ENCODE measurements at regions not wholly inside any gene's neighbourhood (a gene's known extent, or its start where the extent isn't known, plus 50 kb on each side); places are given as distances from the start of the nearest gene placed in this dataset.

GRCh38 chr1:163406772-163407171, 85.0 kb downstream of the NUF2 start:
- Histone ChIP-seq H3K9me3 (no peaks in the 10 kb centered on the region), H3K4me3 (no peak overlapping the region), H3K27me3 (no peaks in the 10 kb centered on the region), H3K4me1 (no peaks in the 10 kb centered on the region), H3K36me3 (no peaks in the 10 kb centered on the region), H3K27ac (no peak overlapping the region)
- intact Hi-C loops (cut with DNase I): no loop called here
- ATAC-seq (no peak), DNase-seq (no peak)
- 58% methylated on average over 5 of the region's 7 CpGs for WGBS (ENCODE audit: insufficient coverage, low coverage, low lambda C conversion rate, missing lambda C conversion rate)
- TF ChIP-seq POLR2A (IDR thresholded peaks at IDR 0.05): no peak

- no peaks in the 10 kb centered on the region for H3K9me3 ChIP-seq
- TF ChIP-seq CTCF (IDR thresholded peaks at IDR 0.05) (no peak), POLR2A (IDR thresholded peaks at IDR 0.05) (no peak)
- H3K27me3 ChIP-seq: no peaks in the 10 kb centered on the region
- intact Hi-C loops (cut with DNase I): no loop called here
- ATAC-seq (no peak), DNase-seq (no peak)
- H3K27ac ChIP-seq: no peak overlapping the region
- no peaks in the 10 kb centered on the region for H3K36me3 ChIP-seq
- H3K4me3 ChIP-seq: no peak overlapping the region
- no peaks in the 10 kb centered on the region for H3K4me1 ChIP-seq
- WGBS (ENCODE audit: insufficient coverage, low coverage, low lambda C conversion rate, missing lambda C conversion rate): 82% methylated on average over 23 of the region's 24 CpGs
These were observed 86.5 kb downstream of the NUF2 start for GRCh38 chr1:163408262-163408661.

- no peaks in the 10 kb centered on the region for H3K4me1 ChIP-seq
- no peak overlapping the region for H3K4me3 ChIP-seq
- TF ChIP-seq POLR2A (IDR thresholded peaks at IDR 0.05): no peak
- peak; percentile 58 to 82 (median 73) for TF ChIP-seq CTCF (IDR thresholded peaks at IDR 0.05)
- 16% methylated on average over 9 of the region's 10 CpGs for WGBS (ENCODE audit: insufficient coverage, low coverage, low lambda C conversion rate, missing lambda C conversion rate)
- no peaks in the 10 kb centered on the region for H3K36me3 ChIP-seq
- no peaks in the 10 kb centered on the region for H3K9me3 ChIP-seq
- no peak overlapping the region for H3K27ac ChIP-seq
- intact Hi-C loops (cut with DNase I): no loop called here
- DNase-seq (no peak), ATAC-seq (peak; percentile 51 to 70 (median 58))
- no peaks in the 10 kb centered on the region for H3K27me3 ChIP-seq
These were observed 88.6 kb downstream of the NUF2 start for GRCh38 chr1:163410073-163410999.

GRCh38 chr1:163412221-163412620, 90.5 kb downstream of the NUF2 start:
- TF ChIP-seq POLR2A (IDR thresholded peaks at IDR 0.05) (no peak), CTCF (IDR thresholded peaks at IDR 0.05) (no peak)
- no peak overlapping the region for H3K27ac ChIP-seq
- WGBS (ENCODE audit: insufficient coverage, low coverage, low lambda C conversion rate, missing lambda C conversion rate): 100% methylated on average over 1 of the region's 1 CpG
- DNase-seq (no peak), ATAC-seq (no peak)
- H3K4me3 ChIP-seq: no peak overlapping the region
- no peaks in the 10 kb centered on the region for H3K9me3 ChIP-seq
- no peaks in the 10 kb centered on the region for H3K36me3 ChIP-seq
- intact Hi-C loops (cut with DNase I): no loop called here
- no peaks in the 10 kb centered on the region for H3K4me1 ChIP-seq
- no peaks in the 10 kb centered on the region for H3K27me3 ChIP-seq

GRCh38 chr1:163414778-163415177, 93.0 kb downstream of the NUF2 start:
- no peak for DNase-seq
- no peak overlapping the region for H3K27ac ChIP-seq
- no peak overlapping the region for H3K4me3 ChIP-seq
- WGBS (ENCODE audit: insufficient coverage, low coverage, low lambda C conversion rate, missing lambda C conversion rate): 42% methylated on average over 3 of the region's 3 CpGs
- H3K36me3 ChIP-seq: no peaks in the 10 kb centered on the region
- no peaks in the 10 kb centered on the region for H3K9me3 ChIP-seq
- H3K27me3 ChIP-seq: no peaks in the 10 kb centered on the region
- intact Hi-C loops (cut with DNase I): no loop called here
- TF ChIP-seq CTCF (IDR thresholded peaks at IDR 0.05): no peak
- TF ChIP-seq POLR2A (IDR thresholded peaks at IDR 0.05): no peak
- no peaks in the 10 kb centered on the region for H3K4me1 ChIP-seq
- ATAC-seq: no peak

Data from right lobe of liver (tissue), 6 donors.